GM12873 (cell line): ENCODE measurements at regions not wholly inside any gene's neighbourhood (a gene's known extent, or its start where the extent isn't known, plus 50 kb on each side); places are given as distances from the start of the nearest gene placed in this dataset.

Experiments used
- CTCF ChIP-seq: IDR thresholded peaks from 2 replicates; pipeline ENCODE4 v1.5.1; 2012; ENCODE audit warnings: low read depth, mild to moderate bottlenecking, moderate library complexity, low read length, control low read depth; ENCODE audit not compliant: insufficient read depth; ENCODE audit errors: missing control alignments

- TF ChIP-seq CTCF: no peak
Measured at GRCh38 chr18:67692811-67693210, 176.3 kb upstream of the DSEL start.

DNA sequence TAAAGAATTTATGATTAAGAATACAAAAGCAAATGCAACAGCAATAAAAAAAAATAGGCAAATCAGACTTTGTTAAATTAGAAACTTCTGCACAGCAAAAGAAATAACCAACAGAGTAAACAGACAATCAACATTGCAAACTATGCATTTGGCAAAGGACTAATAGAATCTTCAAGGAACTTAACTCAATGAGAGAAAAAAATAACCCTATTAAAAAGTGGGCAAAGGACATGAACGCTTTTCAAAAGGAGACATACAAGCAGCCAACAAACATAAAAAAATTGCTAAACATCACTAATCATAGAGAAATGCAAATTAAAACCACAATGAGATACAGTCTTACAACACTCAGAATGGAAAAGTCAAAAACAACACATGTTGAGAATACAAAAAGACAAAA is 166.0 kb upstream of the DSEL start:
- TF ChIP-seq CTCF: no peak

DNA sequence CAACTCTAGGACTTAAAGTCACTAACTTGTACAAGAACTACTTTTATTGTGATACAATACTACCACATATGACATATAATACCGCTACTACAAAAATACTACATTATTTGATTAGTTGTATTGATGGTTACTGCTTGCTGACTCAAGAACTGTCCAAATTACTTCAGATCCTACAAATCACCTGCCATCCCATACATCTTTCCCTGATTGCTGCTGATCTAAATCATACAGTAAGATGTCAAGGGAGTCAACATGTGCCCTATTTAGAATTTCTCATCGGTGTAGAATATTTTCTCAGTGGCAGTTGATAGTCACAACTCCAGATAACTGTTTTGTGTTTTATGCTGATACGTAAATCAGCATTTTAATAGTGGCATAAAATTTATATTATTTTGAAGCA is 161.0 kb upstream of the DSEL start:
- TF ChIP-seq CTCF: no peak

DNA sequence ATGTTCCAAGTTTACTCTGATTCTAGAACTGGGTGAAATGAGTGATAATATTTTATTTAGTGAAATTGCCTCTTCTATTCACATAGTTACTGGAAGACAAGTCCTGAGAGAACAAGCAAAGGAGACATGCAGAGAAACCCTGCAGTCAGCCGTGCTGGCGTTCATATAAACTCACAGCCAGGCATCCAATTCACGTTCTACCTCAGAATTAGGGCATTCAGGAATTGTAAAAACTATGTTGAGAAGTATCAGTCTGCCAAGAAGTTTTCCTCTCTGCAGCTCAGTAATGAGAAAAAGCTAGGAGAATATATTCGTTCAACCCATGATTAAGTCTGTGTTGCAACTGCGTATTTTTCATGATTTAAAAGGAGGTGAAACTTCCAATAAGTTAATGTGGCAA is 156.2 kb upstream of the DSEL start:
- TF ChIP-seq CTCF: no peak

GRCh38 chr18:67672155-67672554 is 155.6 kb upstream of the DSEL start:
- TF ChIP-seq CTCF: no peak

DNA sequence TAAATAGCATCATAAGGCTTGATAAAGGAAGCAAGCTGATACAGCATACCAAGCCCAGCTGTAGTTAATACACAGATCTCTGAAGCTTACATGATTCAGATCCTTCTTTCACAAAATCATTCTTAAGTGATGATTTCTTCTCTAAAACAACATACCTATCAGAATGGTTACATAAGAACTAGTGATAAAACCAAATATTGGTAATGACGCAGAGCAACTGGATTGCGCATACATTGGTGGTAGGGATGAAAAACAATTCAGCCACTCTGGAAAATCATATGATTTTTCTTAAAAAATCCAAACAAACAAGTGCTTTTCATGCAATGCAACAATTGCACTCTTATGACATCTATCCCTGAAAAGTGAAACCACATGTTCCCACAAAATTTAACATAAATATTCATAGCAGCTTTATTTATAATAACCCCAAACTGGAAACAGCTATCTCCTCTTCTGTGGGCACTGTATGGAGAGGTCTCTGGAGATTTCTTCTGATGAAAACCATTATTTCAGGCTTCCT is 153.6 kb upstream of the DSEL start:
- TF ChIP-seq CTCF: no peak

- TF ChIP-seq CTCF: no peak
Measured at GRCh38 chr18:67665266-67665665, 148.7 kb upstream of the DSEL start.
